NCI-H82 (cell line): ENCODE measurements at regions not wholly inside any gene's neighbourhood (a gene's known extent, or its start where the extent isn't known, plus 50 kb on each side); places are given as distances from the start of the nearest gene placed in this dataset.

Experiments used
- DNase-seq: peaks from one replicate; lab custom pipeline; 2025; lab: John Stamatoyannopoulos, UW

DNA sequence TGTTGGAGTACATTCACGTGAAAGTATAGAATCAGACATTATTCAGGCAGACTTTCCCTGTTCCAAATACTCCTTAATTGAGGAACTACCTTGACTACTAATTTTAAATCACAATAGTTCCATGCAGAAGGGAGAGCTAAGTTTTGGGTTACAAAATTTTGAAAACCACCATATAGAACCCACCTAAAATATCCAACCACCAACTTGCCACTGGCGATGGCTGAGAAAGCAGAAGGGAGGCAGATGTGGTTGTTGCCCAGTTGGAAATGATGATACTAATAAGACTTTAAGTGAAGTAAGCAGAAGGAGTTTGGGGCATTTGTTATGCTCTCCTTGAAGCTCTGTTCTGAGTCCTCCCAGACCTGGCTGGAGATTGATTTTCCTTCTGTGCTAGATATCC is 190.7 kb downstream of the HLX start:
- no peak for DNase-seq

DNA sequence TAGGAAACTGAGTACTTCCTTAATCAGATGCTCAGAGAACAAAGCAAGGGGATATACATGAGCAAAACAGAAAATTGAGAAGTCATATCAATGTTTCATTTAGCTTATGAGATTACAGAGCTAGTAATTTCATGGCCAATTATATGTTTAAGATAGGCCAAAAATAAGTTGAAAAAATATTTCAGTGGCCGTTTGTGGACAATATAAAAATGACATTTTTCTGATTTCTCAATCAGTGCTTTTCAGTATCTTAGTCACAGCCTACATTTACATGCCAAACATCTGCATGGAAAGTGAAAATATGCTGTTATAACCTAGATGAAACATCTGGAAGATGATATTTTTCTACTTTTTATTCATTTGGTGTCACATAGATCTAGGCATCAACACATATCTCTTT is 192.5 kb downstream of the HLX start:
- no peak for DNase-seq

DNA sequence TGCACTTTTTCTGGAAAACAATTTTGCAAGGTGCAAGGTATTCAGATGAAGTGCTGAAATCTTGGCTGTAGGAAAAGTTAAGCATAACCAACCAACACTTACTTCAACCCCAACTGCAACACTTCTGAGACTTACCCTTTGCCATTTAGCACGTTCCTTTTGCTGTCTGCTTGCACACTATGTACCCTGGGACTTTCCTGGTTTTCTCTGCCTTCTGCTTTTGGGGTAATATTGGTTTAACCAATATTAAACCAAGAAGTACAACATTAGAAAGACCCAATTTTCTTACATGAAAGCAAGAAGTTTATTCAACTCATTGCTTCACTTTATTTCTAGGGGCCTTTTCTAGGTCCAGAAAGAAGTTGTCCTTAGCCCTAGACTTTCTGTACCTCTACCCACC is 193.0 kb downstream of the HLX start:
- no peak for DNase-seq

DNA sequence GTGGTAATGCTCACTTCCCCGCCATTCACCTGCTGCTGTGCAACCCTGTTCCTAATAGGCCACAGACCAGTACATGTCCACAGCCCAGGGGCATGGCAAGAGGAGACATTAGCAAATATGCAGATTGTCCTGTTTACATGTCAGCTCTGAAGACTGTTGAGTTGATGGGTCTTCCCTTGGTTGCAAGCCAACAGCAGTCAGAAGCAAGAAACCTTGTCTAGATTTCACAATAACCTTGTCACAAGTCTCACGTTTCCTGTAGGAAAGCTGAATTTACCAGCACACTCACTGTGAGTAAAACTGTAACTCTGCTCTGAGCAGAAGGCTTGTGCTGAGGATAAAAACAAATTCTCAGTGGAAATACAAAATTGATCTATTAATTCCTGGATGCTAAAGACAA is 195.1 kb downstream of the HLX start:
- DNase-seq, result no peak

- DNase-seq, result no peak
Measured at GRCh38 chr1:221075911-221076310, 196.7 kb downstream of the HLX start.

DNA sequence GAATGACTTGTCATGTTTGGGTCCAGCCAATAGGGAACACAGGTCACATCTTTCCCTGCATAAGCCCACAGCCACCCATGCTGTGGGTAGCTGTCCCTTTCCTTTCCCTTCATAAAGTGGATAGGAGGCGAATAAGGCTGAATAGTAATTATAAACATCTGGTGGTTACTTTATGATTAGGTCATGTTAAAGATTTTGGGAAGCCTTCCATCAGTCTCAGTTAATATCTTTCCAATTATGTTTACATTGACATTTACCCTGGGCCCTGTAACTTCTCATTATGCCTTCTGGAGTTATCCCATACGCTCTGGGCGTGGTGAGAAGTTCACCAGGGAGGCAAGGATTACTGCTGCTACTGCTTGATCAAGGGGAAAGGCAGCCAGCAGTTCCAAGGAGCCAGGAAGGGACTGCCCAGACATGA is 197.2 kb downstream of the HLX start:
- no peak for DNase-seq

- DNase-seq, result no peak
Measured at GRCh38 chr1:221078260-221078965, 199.2 kb downstream of the HLX start.

DNA sequence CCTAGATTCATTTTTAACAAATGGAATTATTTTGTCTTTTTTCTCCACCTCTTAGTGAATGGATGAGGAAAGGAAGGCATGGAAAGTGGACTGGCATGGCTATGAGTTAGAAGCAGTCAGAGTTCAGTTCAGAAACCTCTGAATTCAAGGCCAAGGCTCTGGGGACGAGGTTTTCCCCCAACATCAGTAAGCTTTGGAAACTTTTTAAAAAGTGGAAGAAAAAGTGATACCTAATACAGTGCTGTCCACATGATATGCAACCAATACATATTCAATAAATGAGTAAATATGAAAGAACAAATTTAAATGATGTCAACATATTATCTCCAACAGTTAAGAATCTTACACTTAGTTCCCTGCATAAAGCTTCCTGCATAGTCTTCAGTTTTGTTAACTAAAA is 204.7 kb downstream of the HLX start:
- no peak for DNase-seq

GRCh38 chr1:221084681-221085080 is 205.4 kb downstream of the HLX start:
- no peak for DNase-seq

GRCh38 chr1:221085701-221086375 is 206.6 kb downstream of the HLX start:
- peak; percentile 60 for DNase-seq

GRCh38 chr1:221087919-221088318 is 208.7 kb downstream of the HLX start:
- DNase-seq, result no peak

- no peak for DNase-seq
Measured at GRCh38 chr1:221089273-221089672, 210.0 kb downstream of the HLX start.

- DNase-seq, result no peak
Measured at GRCh38 chr1:221089803-221090202, 210.6 kb downstream of the HLX start.

DNA sequence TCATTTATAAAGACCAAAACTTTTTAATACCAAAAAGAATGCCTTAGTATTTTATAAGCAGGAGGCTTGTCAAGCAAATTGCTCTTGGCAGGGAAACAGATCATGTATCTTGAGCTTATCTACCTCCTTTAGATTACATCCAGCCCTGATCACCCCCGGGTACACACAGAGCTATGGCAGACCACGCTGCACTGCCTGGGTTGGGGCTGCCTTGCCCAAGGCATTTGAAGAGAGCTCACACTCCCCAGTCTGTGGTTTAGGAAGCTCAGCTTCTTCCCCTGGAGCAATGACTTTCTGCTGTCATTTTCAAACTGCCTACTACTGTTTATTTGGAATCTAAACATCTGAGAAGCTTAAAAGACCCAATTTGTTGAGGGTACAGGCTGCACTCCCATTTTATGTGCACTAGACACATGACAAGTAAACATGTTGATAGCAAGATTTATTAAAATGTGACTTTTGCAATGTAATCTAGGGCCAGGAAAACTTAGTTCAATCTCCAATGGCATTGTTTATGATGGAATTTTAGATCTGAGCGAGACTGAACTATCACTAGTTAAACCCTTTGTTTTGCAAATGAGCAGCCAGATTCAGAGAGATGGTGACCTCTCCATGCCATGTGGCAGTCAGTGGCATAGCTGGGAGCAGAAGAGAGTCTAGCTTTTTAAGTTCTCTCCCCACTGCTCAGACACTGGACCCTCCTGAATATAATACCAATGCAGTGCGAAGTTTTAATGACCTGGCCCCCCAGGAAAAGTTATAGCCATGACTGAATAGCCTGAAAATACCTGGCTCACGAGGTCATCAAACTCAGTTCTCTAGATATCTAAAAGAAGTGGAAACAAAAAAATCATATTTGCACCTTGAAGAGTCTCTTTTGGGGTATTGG is 214.9 kb downstream of the HLX start:
- peak; percentile 24 for DNase-seq

GRCh38 chr1:221097479-221098281 is 218.4 kb downstream of the HLX start:
- no peak for DNase-seq

GRCh38 chr1:221098471-221099405 is 219.5 kb downstream of the HLX start:
- DNase-seq, result no peak

GRCh38 chr1:221099747-221100595 is 220.7 kb downstream of the HLX start:
- no peak for DNase-seq

DNA sequence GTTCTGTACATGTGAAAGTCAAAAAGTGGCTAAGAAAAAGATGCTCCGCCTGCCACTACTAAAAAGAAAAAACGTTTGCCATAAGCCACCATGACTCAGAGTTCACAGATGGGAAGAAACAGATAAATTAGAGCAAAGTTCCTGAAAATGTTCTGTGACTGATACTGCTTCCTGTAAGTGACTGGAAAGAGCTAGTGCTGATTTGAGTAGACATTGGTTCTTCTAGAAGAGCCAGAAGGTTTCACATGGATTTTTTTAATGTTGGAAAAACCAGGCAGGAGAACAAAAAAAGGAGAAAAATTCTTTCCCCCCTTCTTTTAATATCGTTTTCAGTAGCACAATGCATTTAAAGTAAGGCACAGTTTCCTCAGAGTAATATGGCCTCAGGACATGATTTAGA is 221.4 kb downstream of the HLX start:
- DNase-seq, result no peak

DNA sequence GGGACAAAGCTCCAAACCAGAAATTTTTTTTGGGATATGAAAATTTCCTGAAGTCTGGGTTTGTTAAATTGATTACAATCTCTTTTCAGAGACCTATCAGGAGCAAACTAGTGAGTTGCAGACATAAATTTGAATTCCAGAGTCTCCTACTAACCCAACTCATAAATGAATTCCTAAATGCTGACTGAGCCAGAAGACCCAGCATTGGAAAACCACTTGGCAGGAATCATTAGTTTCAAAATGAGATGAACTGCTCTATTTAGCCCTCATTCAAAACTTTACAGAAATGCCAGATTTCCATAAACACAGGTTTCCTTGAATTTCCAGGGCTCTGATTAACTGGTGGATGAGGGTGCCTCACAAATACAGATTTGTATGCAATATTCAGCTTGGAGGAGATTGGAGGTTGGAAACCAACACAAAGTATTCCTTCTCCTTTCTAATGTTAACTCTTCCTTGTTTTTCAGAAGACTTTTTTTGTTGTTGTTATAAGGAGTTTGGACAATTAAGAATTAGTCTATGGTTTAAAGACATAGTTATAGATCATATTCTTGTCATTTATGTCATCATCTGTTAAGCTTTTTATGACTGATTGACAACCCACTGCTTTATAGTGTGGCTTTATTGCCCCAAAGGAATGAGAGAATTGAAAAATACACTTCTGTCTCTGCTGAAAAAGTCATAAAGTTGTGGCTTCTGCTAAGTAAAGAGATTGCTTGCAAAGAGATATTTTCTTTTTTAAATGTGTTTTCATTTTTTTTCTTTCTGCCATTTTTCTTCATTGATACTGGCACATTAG is 222.8 kb downstream of the HLX start:
- DNase-seq, result no peak
